ENCODE measurements at regions not wholly inside any gene's neighbourhood (a gene's known extent, or its start where the extent isn't known, plus 50 kb on each side); places are given as distances from the start of the nearest gene placed in this dataset.

- Mint-ChIP-seq H3K27me3 (no peaks in the 10 kb centered on the region), H3K36me3 (ENCODE audit: insufficient read depth) (no peaks in the 10 kb centered on the region), H3K4me1 (ENCODE audit: low read depth in 2 of 2) (no peaks in the 10 kb centered on the region), H3K27ac (no peak overlapping the region), H3K4me3 (no peak overlapping the region), H3K9me3 (no peaks in the 10 kb centered on the region)
- no peak for ATAC-seq (replicated peaks)
- DNase-seq = no peak
These were observed 168.9 kb downstream of the HS3ST1 start for GRCh38 chr4:11259837-11260236.

GRCh38 chr4:11252149-11252548, 176.5 kb downstream of the HS3ST1 start:
- DNase-seq (no peak), ATAC-seq (replicated peaks) (no peak)
- H3K4me1 Mint-ChIP-seq (ENCODE audit: low read depth in 2 of 2) = peaks cover 0 to 5% of the 10 kb centered on the region in 2 donors
- peaks cover 2 to 8% of the 10 kb centered on the region in 2 donors for H3K9me3 Mint-ChIP-seq
- no peaks in the 10 kb centered on the region for H3K36me3 Mint-ChIP-seq (ENCODE audit: insufficient read depth)
- no peak overlapping the region for H3K4me3 Mint-ChIP-seq
- no peaks in the 10 kb centered on the region for H3K27me3 Mint-ChIP-seq
- no peak overlapping the region for H3K27ac Mint-ChIP-seq

- DNase-seq (no peak), ATAC-seq (replicated peaks) (no peak)
- peaks cover 2 to 8% of the 10 kb centered on the region in 2 donors for H3K9me3 Mint-ChIP-seq
- H3K4me3 Mint-ChIP-seq = no peak overlapping the region
- no peaks in the 10 kb centered on the region for H3K27me3 Mint-ChIP-seq
- H3K4me1 Mint-ChIP-seq (ENCODE audit: low read depth in 2 of 2) = peaks cover 0 to 5% of the 10 kb centered on the region in 2 donors
- H3K27ac Mint-ChIP-seq = no peak overlapping the region
- no peaks in the 10 kb centered on the region for H3K36me3 Mint-ChIP-seq (ENCODE audit: insufficient read depth)
These were observed 178.2 kb downstream of the HS3ST1 start for GRCh38 chr4:11250510-11250909.

GRCh38 chr4:11232015-11232414, 196.7 kb downstream of the HS3ST1 start:
- DNase-seq (no peak), ATAC-seq (replicated peaks) (no peak)
- H3K36me3 Mint-ChIP-seq (ENCODE audit: insufficient read depth) = no peaks in the 10 kb centered on the region
- H3K27me3 Mint-ChIP-seq = no peaks in the 10 kb centered on the region
- no peaks in the 10 kb centered on the region for H3K4me1 Mint-ChIP-seq (ENCODE audit: low read depth in 2 of 2)
- H3K4me3 Mint-ChIP-seq = no peak overlapping the region
- peaks cover 0 to 2% of the 10 kb centered on the region in 2 donors for H3K9me3 Mint-ChIP-seq
- H3K27ac Mint-ChIP-seq = no peak overlapping the region

GRCh38 chr4:11230866-11231265, 197.8 kb downstream of the HS3ST1 start:
- Mint-ChIP-seq H3K27me3 (no peaks in the 10 kb centered on the region), H3K9me3 (no peaks in the 10 kb centered on the region), H3K4me1 (ENCODE audit: low read depth in 2 of 2) (no peaks in the 10 kb centered on the region), H3K36me3 (ENCODE audit: insufficient read depth) (no peaks in the 10 kb centered on the region), H3K27ac (no peak overlapping the region), H3K4me3 (no peak overlapping the region)
- ATAC-seq (replicated peaks) = no peak
- no peak for DNase-seq

GRCh38 chr4:11228530-11228929, 200.2 kb downstream of the HS3ST1 start:
- no peak for DNase-seq
- Mint-ChIP-seq H3K27me3 (no peaks in the 10 kb centered on the region), H3K27ac (no peak overlapping the region), H3K4me1 (ENCODE audit: low read depth in 2 of 2) (no peaks in the 10 kb centered on the region), H3K4me3 (no peak overlapping the region), H3K9me3 (peaks cover 0 to 7% of the 10 kb centered on the region in 2 donors), H3K36me3 (ENCODE audit: insufficient read depth) (no peaks in the 10 kb centered on the region)
- ATAC-seq (replicated peaks) = no peak

- peaks cover 0 to 7% of the 10 kb centered on the region in 2 donors for H3K9me3 Mint-ChIP-seq
- no peaks in the 10 kb centered on the region for H3K36me3 Mint-ChIP-seq (ENCODE audit: insufficient read depth)
- no peaks in the 10 kb centered on the region for H3K27me3 Mint-ChIP-seq
- no peak overlapping the region for H3K4me3 Mint-ChIP-seq
- ATAC-seq (replicated peaks) (no peak), DNase-seq (no peak)
- H3K4me1 Mint-ChIP-seq (ENCODE audit: low read depth in 2 of 2) = no peaks in the 10 kb centered on the region
- H3K27ac Mint-ChIP-seq = no peak overlapping the region
These were observed 205.4 kb downstream of the HS3ST1 start for GRCh38 chr4:11223311-11223710.

GRCh38 chr4:11218692-11219091, 210.0 kb downstream of the HS3ST1 start:
- H3K4me1 Mint-ChIP-seq (ENCODE audit: low read depth in 2 of 2) = no peaks in the 10 kb centered on the region
- H3K36me3 Mint-ChIP-seq (ENCODE audit: insufficient read depth) = no peaks in the 10 kb centered on the region
- no peak overlapping the region for H3K27ac Mint-ChIP-seq
- DNase-seq (no peak), ATAC-seq (replicated peaks) (no peak)
- no peak overlapping the region for H3K4me3 Mint-ChIP-seq
- no peaks in the 10 kb centered on the region for H3K27me3 Mint-ChIP-seq
- H3K9me3 Mint-ChIP-seq = no peaks in the 10 kb centered on the region

GRCh38 chr4:11216520-11216919, 212.2 kb downstream of the HS3ST1 start:
- no peaks in the 10 kb centered on the region for H3K9me3 Mint-ChIP-seq
- H3K36me3 Mint-ChIP-seq (ENCODE audit: insufficient read depth) = peaks cover 3% of the 10 kb centered on the region
- H3K4me3 Mint-ChIP-seq = no peak overlapping the region
- no peaks in the 10 kb centered on the region for H3K4me1 Mint-ChIP-seq (ENCODE audit: low read depth in 2 of 2)
- ATAC-seq (replicated peaks) = no peak
- H3K27ac Mint-ChIP-seq = no peak overlapping the region
- H3K27me3 Mint-ChIP-seq = no peaks in the 10 kb centered on the region
- no peak for DNase-seq

GRCh38 chr4:11214281-11214680, 214.4 kb downstream of the HS3ST1 start:
- Mint-ChIP-seq H3K27me3 (no peaks in the 10 kb centered on the region), H3K4me1 (ENCODE audit: low read depth in 2 of 2) (no peaks in the 10 kb centered on the region), H3K4me3 (no peak overlapping the region), H3K27ac (no peak overlapping the region), H3K9me3 (no peaks in the 10 kb centered on the region), H3K36me3 (ENCODE audit: insufficient read depth) (peaks cover 3% of the 10 kb centered on the region)
- DNase-seq (no peak), ATAC-seq (replicated peaks) (no peak)

- H3K4me1 Mint-ChIP-seq (ENCODE audit: low read depth in 2 of 2) = no peaks in the 10 kb centered on the region
- H3K4me3 Mint-ChIP-seq = no peak overlapping the region
- H3K9me3 Mint-ChIP-seq = peaks cover 0 to 2% of the 10 kb centered on the region in 2 donors
- H3K27ac Mint-ChIP-seq = no peak overlapping the region
- ATAC-seq (replicated peaks) (no peak), DNase-seq (no peak)
- no peaks in the 10 kb centered on the region for H3K27me3 Mint-ChIP-seq
- H3K36me3 Mint-ChIP-seq (ENCODE audit: insufficient read depth) = peaks cover 3% of the 10 kb centered on the region
These were observed 218.9 kb downstream of the HS3ST1 start for GRCh38 chr4:11209826-11210225.

GRCh38 chr4:11201256-11201655, 227.4 kb downstream of the HS3ST1 start:
- H3K36me3 Mint-ChIP-seq (ENCODE audit: insufficient read depth) = no peaks in the 10 kb centered on the region
- no peaks in the 10 kb centered on the region for H3K27me3 Mint-ChIP-seq
- peaks cover 0 to 4% of the 10 kb centered on the region in 2 donors for H3K9me3 Mint-ChIP-seq
- no peak for DNase-seq
- H3K27ac Mint-ChIP-seq = no peak overlapping the region
- H3K4me1 Mint-ChIP-seq (ENCODE audit: low read depth in 2 of 2) = no peaks in the 10 kb centered on the region
- no peak overlapping the region for H3K4me3 Mint-ChIP-seq
- no peak for ATAC-seq (replicated peaks)

GRCh38 chr4:11198516-11199305, 230.0 kb downstream of the HS3ST1 start:
- ATAC-seq (replicated peaks) (no peak), DNase-seq (no peak)
- no peaks in the 10 kb centered on the region for H3K36me3 Mint-ChIP-seq (ENCODE audit: insufficient read depth)
- H3K4me3 Mint-ChIP-seq = no peak overlapping the region
- no peak overlapping the region for H3K27ac Mint-ChIP-seq
- peaks cover 0 to 4% of the 10 kb centered on the region in 2 donors for H3K9me3 Mint-ChIP-seq
- H3K4me1 Mint-ChIP-seq (ENCODE audit: low read depth in 2 of 2) = no peaks in the 10 kb centered on the region
- H3K27me3 Mint-ChIP-seq = no peaks in the 10 kb centered on the region

GRCh38 chr4:11197631-11198341, 230.9 kb downstream of the HS3ST1 start:
- H3K27ac Mint-ChIP-seq = no peak overlapping the region
- no peak for DNase-seq
- peaks cover 0 to 3% of the 10 kb centered on the region in 2 donors for H3K9me3 Mint-ChIP-seq
- H3K4me3 Mint-ChIP-seq = no peak overlapping the region
- no peaks in the 10 kb centered on the region for H3K4me1 Mint-ChIP-seq (ENCODE audit: low read depth in 2 of 2)
- no peak for ATAC-seq (replicated peaks)
- no peaks in the 10 kb centered on the region for H3K36me3 Mint-ChIP-seq (ENCODE audit: insufficient read depth)
- H3K27me3 Mint-ChIP-seq = peaks cover 0 to 2% of the 10 kb centered on the region in 2 donors
